Muscle layer of duodenum (tissue), 2 donors: ENCODE measurements at regions not wholly inside any gene's neighbourhood (a gene's known extent, or its start where the extent isn't known, plus 50 kb on each side); places are given as distances from the start of the nearest gene placed in this dataset.
"Not testable (repeated sequence)": the region's sequence is repeated elsewhere in the genome, so short reads cannot be mapped to it uniquely, and the experiment has no call there.

Experiments used
- H3K27ac ChIP-seq: one replicate; pipeline ENCODE4 v1.7.0; 2013; ENCODE audit warnings: mild to moderate bottlenecking, low read length
- H3K27me3 ChIP-seq: one replicate; pipeline ENCODE4 v1.7.0; 2013; ENCODE audit warnings: low read depth, mild to moderate bottlenecking, control low read depth, low read length
- H3K36me3 ChIP-seq, 2 donors: one replicate each; pipeline ENCODE4 v1.7.0; 2013; ENCODE audit warnings: low read length in 2 of 2, control low read depth in 1 of 2, mild to moderate bottlenecking in 1 of 2; ENCODE audit not compliant: insufficient read depth in 2 of 2, control insufficient read depth in 1 of 2
- H3K4me1 ChIP-seq, 2 donors: one replicate each; pipeline ENCODE4 v1.7.0; 2013; ENCODE audit warnings: low read length in 2 of 2, mild to moderate bottlenecking in 2 of 2, control low read depth in 1 of 2, moderate library complexity in 1 of 2; ENCODE audit not compliant: insufficient read depth in 2 of 2, control insufficient read depth in 1 of 2
- H3K4me3 ChIP-seq, 2 donors: one replicate each; pipeline ENCODE4 v1.7.0; 2013; ENCODE audit warnings: low read length in 2 of 2, low read depth in 1 of 2, mild to moderate bottlenecking in 1 of 2
- H3K9me3 ChIP-seq, 2 donors: one replicate each; pipeline ENCODE4 v1.7.0; 2013; ENCODE audit warnings: low read length in 2 of 2, control low read depth in 1 of 2, mild to moderate bottlenecking in 1 of 2; ENCODE audit not compliant: control insufficient read depth in 1 of 2
- donor health status: healthy.

DNA sequence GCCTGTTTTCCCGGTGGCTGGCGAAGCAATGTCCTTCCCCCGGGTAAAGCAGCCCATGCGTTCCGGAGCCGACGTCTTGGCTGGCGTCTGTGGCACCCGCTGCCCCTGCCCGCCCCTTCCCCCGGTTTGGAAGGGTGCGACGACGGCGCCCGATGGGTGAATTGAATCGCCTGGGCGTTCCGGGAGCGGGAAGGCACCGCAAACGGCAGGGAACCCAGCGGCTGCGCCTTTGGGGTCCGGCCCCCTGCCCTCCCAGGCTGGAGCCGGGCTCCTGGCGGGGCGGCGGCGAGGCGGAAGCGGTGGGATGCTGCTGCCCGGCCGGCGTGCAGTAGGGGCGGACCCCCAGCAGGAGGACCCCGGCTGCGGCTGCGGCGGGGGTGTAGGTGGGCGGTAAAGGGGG is 123.6 kb upstream of the RHOU start:
- not testable (repeated sequence) for H3K9me3 ChIP-seq, H3K4me1 ChIP-seq, H3K27me3 ChIP-seq, H3K27ac ChIP-seq, H3K36me3 ChIP-seq, H3K4me3 ChIP-seq

DNA sequence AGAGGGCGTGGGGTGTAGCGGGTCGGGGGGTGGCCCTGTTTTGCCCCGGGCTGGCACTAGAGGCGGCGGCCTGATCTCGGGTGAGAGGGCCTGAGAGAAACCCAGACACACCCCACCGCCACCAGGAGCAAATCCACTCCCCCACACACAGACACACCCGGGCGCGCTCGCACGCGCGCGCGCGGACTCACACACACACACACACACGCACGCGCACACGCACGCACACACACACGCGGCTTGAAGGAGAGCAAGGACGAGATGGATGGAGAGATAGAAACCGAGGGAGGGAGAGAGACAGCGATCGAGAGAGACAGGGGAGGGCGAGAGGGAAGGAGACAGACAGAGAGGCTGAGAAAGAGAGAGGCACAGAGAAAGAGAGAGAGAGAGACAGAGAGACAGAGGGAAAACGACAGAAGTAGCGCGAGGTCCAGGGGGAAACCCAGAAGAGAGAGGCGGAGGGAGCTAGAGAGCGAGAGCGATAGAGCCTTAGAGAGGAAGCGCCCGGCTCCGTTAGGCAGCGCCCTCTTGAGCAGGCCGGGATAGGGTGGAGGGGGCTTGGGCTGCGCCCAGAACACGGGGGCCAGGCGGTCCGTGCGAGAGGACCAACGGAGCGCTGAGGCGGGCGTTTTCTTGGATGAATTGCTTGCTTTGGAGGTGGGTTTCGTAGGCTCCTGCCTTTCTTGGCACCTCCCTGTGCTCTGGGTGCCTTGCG is 113.1 kb upstream of the RHOU start:
- not testable (repeated sequence) for H3K27me3 ChIP-seq, H3K36me3 ChIP-seq, H3K4me3 ChIP-seq, H3K4me1 ChIP-seq, H3K27ac ChIP-seq, H3K9me3 ChIP-seq

DNA sequence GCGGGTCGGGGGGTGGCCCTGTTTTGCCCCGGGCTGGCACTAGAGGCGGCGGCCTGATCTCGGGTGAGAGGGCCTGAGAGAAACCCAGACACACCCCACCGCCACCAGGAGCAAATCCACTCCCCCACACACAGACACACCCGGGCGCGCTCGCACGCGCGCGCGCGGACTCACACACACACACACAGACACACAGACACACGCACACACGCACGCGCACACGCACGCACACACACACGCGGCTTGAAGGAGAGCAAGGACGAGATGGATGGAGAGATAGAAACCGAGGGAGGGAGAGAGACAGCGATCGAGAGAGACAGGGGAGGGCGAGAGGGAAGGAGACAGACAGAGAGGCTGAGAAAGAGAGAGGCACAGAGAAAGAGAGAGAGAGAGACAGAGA is 108.8 kb upstream of the RHOU start:
- H3K4me3 ChIP-seq, H3K36me3 ChIP-seq: not testable (repeated sequence)

DNA sequence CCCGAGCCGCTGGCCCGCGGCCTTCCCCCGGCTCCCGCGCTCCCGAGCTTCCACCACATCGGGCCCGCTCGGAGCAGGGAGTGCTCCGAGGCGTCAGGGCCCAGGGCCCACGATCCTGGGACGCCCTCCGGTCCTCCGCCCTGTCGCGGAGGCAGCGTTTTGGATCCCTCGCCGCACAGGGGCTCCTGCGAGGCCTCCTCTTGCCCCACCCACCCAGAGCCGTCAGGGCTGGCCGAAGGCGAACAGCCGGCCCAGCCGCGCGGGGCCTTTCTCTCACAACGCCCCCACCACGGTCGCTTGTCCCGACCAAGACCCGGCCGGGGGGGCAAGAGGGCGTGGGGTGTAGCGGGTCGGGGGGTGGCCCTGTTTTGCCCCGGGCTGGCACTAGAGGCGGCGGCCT is 102.4 kb upstream of the RHOU start:
- not testable (repeated sequence) for H3K36me3 ChIP-seq, H3K27me3 ChIP-seq, H3K4me1 ChIP-seq, H3K9me3 ChIP-seq, H3K4me3 ChIP-seq, H3K27ac ChIP-seq

More for the DNA sequence above, 108.8 kb upstream of the RHOU start:
- not testable (repeated sequence) for H3K4me1 ChIP-seq, H3K27ac ChIP-seq, H3K9me3 ChIP-seq, H3K27me3 ChIP-seq

DNA sequence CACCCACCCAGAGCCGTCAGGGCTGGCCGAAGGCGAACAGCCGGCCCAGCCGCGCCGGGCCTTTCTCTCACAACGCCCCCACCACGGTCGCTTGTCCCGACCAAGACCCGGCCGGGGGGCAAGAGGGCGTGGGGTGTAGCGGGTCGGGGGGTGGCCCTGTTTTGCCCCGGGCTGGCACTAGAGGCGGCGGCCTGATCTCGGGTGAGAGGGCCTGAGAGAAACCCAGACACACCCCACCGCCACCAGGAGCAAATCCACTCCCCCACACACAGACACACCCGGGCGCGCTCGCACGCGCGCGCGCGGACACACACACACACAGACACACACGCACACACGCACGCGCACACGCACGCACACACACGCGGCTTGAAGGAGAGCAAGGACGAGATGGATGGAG is 100.0 kb upstream of the RHOU start:
- not testable (repeated sequence) for H3K27ac ChIP-seq, H3K36me3 ChIP-seq, H3K4me1 ChIP-seq, H3K27me3 ChIP-seq, H3K4me3 ChIP-seq, H3K9me3 ChIP-seq

DNA sequence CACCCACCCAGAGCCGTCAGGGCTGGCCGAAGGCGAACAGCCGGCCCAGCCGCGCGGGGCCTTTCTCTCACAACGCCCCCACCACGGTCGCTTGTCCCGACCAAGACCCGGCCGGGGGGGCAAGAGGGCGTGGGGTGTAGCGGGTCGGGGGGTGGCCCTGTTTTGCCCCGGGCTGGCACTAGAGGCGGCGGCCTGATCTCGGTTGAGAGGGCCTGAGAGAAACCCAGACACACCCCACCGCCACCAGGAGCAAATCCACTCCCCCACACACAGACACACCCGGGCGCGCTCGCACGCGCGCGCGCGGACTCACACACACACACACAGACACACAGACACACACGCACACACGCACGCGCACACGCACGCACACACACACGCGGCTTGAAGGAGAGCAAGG is 97.8 kb upstream of the RHOU start:
- H3K36me3 ChIP-seq, H3K4me3 ChIP-seq, H3K27me3 ChIP-seq, H3K9me3 ChIP-seq, H3K27ac ChIP-seq, H3K4me1 ChIP-seq: not testable (repeated sequence)

DNA sequence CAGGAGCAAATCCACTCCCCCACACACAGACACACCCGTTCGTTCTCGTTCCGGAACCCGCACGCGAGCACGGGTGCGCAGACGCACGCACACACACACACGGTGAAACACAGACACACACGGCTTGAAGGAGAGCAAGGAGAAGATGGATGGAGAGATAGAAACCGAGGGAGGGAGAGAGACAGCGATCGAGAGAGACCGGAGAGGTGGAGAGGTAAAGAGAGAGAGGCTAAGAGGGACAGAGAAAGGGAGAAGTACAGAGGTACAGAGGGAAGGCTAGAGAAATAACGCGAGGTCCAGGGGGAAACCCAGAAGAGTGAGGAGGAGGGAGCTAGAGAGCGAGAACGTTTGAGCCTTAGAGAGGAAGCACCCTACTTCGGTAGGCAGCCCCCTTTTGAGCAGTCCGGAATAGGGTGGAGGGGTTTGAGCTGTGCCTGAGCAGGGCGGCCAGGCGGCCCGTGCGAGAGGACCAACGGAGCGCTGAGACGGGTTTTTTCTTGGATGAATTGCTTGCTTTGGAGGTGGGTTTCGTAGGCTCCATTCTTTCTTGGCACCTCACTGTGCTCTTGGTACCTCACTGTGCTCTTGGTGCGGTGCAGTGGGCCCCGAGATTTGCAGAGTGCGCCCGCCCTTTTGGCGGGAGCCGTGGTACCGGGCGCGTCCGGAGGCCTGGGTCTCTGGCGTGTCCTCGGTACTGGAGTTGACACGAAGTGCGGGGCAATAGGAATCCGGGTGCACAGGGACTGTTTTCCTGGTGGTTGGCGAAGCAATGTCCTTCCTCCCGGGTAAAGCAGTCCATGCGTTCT is 88.4 kb upstream of the RHOU start:
- H3K36me3 ChIP-seq = no peaks in the 10 kb centered on the region
- H3K9me3 ChIP-seq = no peaks in the 10 kb centered on the region
- H3K27ac ChIP-seq = no peak overlapping the region
- H3K4me3 ChIP-seq = peak overlapping the region; percentile 63 to 76
- H3K4me1 ChIP-seq = peaks cover 3 to 19% of the 10 kb centered on the region in 2 donors
- H3K27me3 ChIP-seq = peaks cover 52% of the 10 kb centered on the region

DNA sequence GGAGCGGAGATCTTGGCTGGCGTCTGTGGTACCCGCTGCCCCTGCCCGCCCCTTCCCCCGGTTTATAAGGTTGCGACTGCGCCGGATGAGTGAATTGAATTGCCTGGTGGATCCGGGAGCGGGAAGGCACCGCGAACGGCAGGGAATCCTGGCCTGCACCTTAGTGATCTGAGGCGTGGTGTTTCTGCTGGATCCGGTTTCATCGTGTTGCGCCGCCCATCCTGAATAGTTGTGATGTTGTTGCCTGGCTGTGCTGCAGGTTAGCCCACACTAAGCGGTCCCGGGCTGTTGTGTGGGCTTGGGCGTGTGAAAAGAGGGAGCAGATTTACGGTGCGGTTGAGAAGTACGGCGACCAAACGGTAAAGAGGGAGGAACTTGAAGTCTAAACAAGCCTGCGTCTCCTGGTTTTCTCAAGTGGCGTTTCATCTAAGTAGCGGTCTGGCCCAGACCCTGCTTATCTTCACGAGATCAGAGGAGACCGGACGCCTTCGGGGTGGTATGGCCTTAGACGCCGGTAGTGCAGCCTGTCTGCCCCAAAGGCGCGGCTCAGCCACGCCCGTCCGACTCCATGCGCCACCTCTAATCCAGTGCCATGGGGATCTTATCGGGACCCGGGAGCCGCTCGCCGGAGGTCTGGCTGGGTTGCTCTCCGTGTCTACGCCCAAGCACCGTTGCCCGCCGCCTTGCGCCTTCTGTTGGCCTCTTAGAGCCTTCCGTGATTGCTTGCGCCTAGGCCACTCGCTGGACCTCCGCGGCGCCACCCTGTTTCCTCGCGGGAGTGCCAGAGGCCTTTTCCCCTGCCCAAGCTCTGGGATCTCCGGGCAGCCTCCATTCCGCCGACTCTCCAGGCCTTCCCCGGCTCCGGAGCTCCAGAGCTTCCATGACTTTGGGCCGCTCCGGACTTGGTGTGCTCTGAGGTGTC is 87.5 kb upstream of the RHOU start:
- Histone ChIP-seq H3K27me3 (peaks cover 52% of the 10 kb centered on the region), H3K4me1 (peaks cover 3 to 19% of the 10 kb centered on the region in 2 donors), H3K27ac (no peak overlapping the region), H3K4me3 (peak overlapping the region; percentile 63 to 76), H3K9me3 (no peaks in the 10 kb centered on the region), H3K36me3 (no peaks in the 10 kb centered on the region)

DNA sequence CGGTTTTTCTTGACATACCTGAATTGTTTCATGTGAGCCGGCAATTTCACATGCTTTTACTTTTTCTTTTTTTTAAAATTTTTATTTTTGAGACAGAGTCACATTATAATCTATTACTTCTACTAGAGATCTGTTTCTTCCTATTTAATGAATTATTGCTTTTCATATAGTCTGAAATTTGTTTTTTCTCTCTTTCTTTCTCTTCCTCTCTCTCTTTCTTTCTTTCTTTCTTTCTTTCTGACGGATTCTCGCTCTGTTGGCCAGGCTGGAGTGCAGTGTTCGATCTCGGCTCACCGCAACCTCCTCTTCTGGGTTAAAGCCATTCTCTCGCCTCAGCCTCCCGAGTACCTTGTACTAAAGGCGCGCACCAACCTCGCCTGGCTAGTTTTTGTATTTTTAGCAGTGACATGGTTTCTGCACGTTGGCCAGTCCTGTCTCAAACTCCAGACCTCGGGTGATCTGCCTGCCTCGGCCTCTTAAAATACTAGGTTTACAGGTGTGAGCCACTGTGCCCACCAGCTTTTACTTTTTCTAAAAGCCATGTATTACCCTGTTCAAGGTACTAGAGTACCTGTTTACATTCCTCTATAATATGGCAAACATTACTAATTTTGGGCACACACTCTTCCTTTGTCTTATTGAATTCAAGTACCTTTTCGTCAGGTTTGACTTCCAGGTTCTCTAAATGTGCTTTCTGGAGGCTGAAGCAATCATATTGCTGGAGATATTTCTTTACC is 86.5 kb upstream of the RHOU start:
- H3K36me3 ChIP-seq = no peaks in the 10 kb centered on the region
- H3K4me1 ChIP-seq = peaks cover 3 to 19% of the 10 kb centered on the region in 2 donors
- H3K27ac ChIP-seq = no peak overlapping the region
- no peak overlapping the region for H3K4me3 ChIP-seq
- peaks cover 52% of the 10 kb centered on the region for H3K27me3 ChIP-seq
- H3K9me3 ChIP-seq = no peaks in the 10 kb centered on the region

DNA sequence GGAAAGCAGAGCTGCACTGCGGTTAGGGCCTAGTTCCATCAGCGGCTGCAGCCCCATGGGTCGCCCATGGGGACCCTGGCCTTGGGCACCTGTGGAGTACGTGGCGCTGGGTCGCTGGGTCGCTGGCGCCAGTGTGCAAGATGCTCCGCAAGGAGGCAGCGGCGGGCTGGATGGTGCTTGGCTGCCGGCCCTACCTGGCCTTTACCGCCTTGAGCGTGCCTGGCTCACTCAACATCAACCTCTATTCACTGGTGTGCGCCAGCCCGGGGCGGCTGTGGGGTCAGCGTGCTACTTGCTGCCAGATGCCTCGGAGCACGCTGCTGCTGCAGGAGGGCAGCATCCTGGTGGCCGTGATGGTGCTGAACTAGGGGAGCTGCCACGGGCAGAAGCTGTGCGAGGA is 85.1 kb upstream of the RHOU start:
- no peak overlapping the region for H3K4me3 ChIP-seq
- H3K4me1 ChIP-seq = peaks cover 3 to 19% of the 10 kb centered on the region in 2 donors
- no peaks in the 10 kb centered on the region for H3K9me3 ChIP-seq
- no peaks in the 10 kb centered on the region for H3K36me3 ChIP-seq
- H3K27ac ChIP-seq = no peak overlapping the region
- H3K27me3 ChIP-seq = peaks cover 52% of the 10 kb centered on the region

DNA sequence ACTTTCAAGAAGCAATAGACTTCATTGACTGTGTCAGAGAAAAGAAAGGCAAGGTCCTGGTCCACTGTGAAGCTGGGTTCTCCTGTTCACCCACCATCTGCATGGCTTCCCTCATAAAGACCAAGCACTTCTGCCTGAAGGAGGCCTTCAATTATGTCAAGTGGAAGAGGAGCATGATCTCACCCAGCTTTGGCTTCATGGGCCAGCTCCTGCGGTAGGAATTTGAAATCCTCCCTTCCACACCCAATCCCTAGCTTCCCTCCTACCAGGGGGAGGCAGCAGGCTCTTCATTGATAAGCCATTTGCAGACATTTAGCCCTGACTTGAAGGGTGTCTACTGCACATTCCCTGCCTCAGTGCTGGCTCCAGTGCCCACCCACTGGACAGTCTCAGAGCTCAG is 84.3 kb upstream of the RHOU start:
- H3K4me1 ChIP-seq = peaks cover 3 to 19% of the 10 kb centered on the region in 2 donors
- peaks cover 52% of the 10 kb centered on the region for H3K27me3 ChIP-seq
- no peaks in the 10 kb centered on the region for H3K36me3 ChIP-seq
- H3K27ac ChIP-seq = no peak overlapping the region
- no peak overlapping the region for H3K4me3 ChIP-seq
- H3K9me3 ChIP-seq = no peaks in the 10 kb centered on the region
